Left lung (tissue), 4 donors: ENCODE measurements at regions not wholly inside any gene's neighbourhood (a gene's known extent, or its start where the extent isn't known, plus 50 kb on each side); places are given as distances from the start of the nearest gene placed in this dataset.

Experiments
- ATAC-seq: fragments of 200-7000 bp; cut with Tn5 transposase; one replicate; pipeline ENCODE4 v1.9.1; 2020; ENCODE audit warnings: moderate library complexity
- DNase-seq, 4 donors: peaks; one replicate each; pipeline ENCODE4 v3.0.0-alpha.2; 2013 to 2020
- H3K27ac ChIP-seq, 2 donors: fragments of 200-600 bp; sonication (generic) in 1 of 2; one replicate each; pipeline versions ENCODE4 v1.5.0 to v1.8.0; 2020 to 2021
- H3K27me3 ChIP-seq, 2 donors: fragments of 200-600 bp; sonication (generic) in 1 of 2; one replicate each; pipeline versions ENCODE4 v1.5.0 to v1.8.0; 2020 to 2021
- H3K36me3 ChIP-seq, 2 donors: fragments of 200-600 bp; sonication (generic) in 1 of 2; one replicate each; pipeline versions ENCODE4 v1.5.0 to v1.8.0; 2020 to 2021
- H3K4me1 ChIP-seq, 2 donors: fragments of 200-600 bp; one replicate each; pipeline ENCODE4 v1.8.0; 2021
- H3K4me3 ChIP-seq, 2 donors: fragments of 200-600 bp; sonication (generic) in 1 of 2; one replicate each; pipeline versions ENCODE4 v1.5.0 to v1.8.0; 2020 to 2021; ENCODE audit warnings: mild to moderate bottlenecking in 1 of 2
- H3K9me3 ChIP-seq, 2 donors: fragments of 200-600 bp; sonication (generic) in 1 of 2; one replicate each; pipeline versions ENCODE4 v1.5.0 to v1.8.0; 2020 to 2021
- CTCF ChIP-seq, 2 donors: fragments of 200-600 bp; sonication (generic) in 1 of 2; IDR thresholded peaks; one replicate each; pipeline versions ENCODE4 v1.5.0 to v1.8.0; 2021; ENCODE audit warnings: antibody characterized with exemption in 2 of 2
- intact Hi-C, 2 donors: fragments of 100-400 bp; cut with DNase I; formaldehyde crosslinking; loops; one replicate each; pipeline versions ENCODE4 v1.11.2 to v1.14.2; 2022
- donor health status: DM: no; HTN: yes; CAD: no.
- donor health status: DM: no; HTN: no; CAD: no.

DNA sequence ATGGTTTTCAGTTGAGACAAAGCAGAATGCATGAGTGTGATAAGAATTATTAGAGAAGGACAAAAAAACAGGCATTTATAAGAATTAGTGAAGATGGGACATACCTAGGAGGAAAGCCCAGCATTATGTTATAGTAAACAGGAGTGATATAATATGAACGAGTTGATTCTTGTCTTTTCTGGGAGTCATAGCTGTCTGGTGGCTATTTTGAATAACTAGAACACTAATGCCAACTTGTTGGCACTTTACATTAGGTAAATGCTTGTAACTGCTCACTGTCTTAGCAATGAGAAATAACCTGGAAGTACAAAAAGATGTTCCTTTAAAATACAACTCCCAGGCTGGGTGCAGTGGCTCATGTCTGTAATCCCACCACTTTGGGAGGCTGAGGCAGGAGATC, 540.8 kb upstream of the SPHKAP start:
- H3K27ac ChIP-seq, result no peak overlapping the region
- H3K36me3 ChIP-seq, result no peaks in the 10 kb centered on the region
- no peaks in the 10 kb centered on the region for H3K4me1 ChIP-seq
- H3K27me3 ChIP-seq, result no peaks in the 10 kb centered on the region
- peaks cover 0 to 9% of the 10 kb centered on the region in 2 donors for H3K9me3 ChIP-seq
- intact Hi-C loops, result no loop called here
- no peak overlapping the region for H3K4me3 ChIP-seq
- no peak for ATAC-seq
- TF ChIP-seq CTCF (IDR thresholded peaks at IDR 0.05), result no peak
- no peak for DNase-seq

- Histone ChIP-seq H3K4me1 (no peaks in the 10 kb centered on the region), H3K27me3 (no peaks in the 10 kb centered on the region), H3K27ac (no peak overlapping the region), H3K4me3 (no peak overlapping the region), H3K36me3 (no peaks in the 10 kb centered on the region), H3K9me3 (peaks cover 0 to 3% of the 10 kb centered on the region in 2 donors)
- intact Hi-C loops, result no loop called here
- DNase-seq (no peak), ATAC-seq (no peak)
- no peak for TF ChIP-seq CTCF (IDR thresholded peaks at IDR 0.05)
These were observed 539.4 kb upstream of the SPHKAP start for GRCh38 chr2:228720895-228721294.

- no peak for ATAC-seq
These were observed 528.4 kb upstream of the SPHKAP start for GRCh38 chr2:228709788-228710371.

DNA sequence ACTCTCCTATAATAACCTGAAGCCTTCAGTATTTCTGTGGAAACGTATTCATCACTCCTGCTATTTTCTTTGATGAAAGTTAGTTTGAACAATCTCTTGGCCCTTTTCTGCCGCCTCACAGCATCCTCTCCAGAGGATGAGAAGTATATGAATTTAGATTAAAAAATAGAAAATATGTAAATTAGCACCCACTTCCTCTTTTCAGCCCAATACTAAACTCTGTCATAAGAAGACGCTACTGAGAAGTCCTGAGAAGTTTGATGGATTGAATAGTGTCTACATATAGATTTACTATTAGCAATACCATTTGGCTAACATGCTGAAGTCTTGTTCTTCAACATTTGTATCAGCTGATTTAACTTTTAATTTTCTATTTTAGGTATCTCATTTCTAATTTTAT, 526.4 kb upstream of the SPHKAP start:
- no peak overlapping the region for H3K27ac ChIP-seq
- H3K4me3 ChIP-seq, result no peak overlapping the region
- H3K27me3 ChIP-seq, result no peaks in the 10 kb centered on the region
- no peak for TF ChIP-seq CTCF (IDR thresholded peaks at IDR 0.05)
- no peaks in the 10 kb centered on the region for H3K9me3 ChIP-seq
- ATAC-seq (no peak), DNase-seq (no peak)
- intact Hi-C loops, result no loop called here
- no peaks in the 10 kb centered on the region for H3K36me3 ChIP-seq
- no peaks in the 10 kb centered on the region for H3K4me1 ChIP-seq

More at GRCh38 chr2:228709788-228710371, 528.4 kb upstream of the SPHKAP start:
- DNase-seq, result no peak
- Histone ChIP-seq H3K27me3 (no peaks in the 10 kb centered on the region), H3K27ac (no peak overlapping the region), H3K36me3 (no peaks in the 10 kb centered on the region), H3K4me1 (no peaks in the 10 kb centered on the region), H3K4me3 (no peak overlapping the region), H3K9me3 (peaks cover 0 to 7% of the 10 kb centered on the region in 2 donors)
- intact Hi-C loops, result no loop called here
- TF ChIP-seq CTCF (IDR thresholded peaks at IDR 0.05), result no peak

GRCh38 chr2:228705318-228705717, 523.8 kb upstream of the SPHKAP start:
- no peak for ATAC-seq

More at GRCh38 chr2:228705318-228705717, 523.8 kb upstream of the SPHKAP start:
- Histone ChIP-seq H3K36me3 (no peaks in the 10 kb centered on the region), H3K9me3 (no peaks in the 10 kb centered on the region), H3K27me3 (no peaks in the 10 kb centered on the region), H3K4me3 (no peak overlapping the region), H3K4me1 (no peaks in the 10 kb centered on the region), H3K27ac (no peak overlapping the region)
- no peak for DNase-seq
- intact Hi-C loops, result no loop called here
- no peak for TF ChIP-seq CTCF (IDR thresholded peaks at IDR 0.05)
